GM12878 (cell line): ENCODE measurements at regions not wholly inside any gene's neighbourhood (a gene's known extent, or its start where the extent isn't known, plus 50 kb on each side); places are given as distances from the start of the nearest gene placed in this dataset.

ENCODE experiments used
- ATAC-seq: fragments of 200-7000 bp; cut with Tn5 transposase; 3 replicates; pipeline ENCODE4 v1.9.1; 2020; ENCODE audit warnings: mild to moderate bottlenecking, moderate library complexity
- BruUV-seq: library from RNA; stranded (reverse); fragments of 400-500 nt; replicated peaks from 2 replicates; lab custom pipeline; 2021; lab: Mats Ljungman, UMichigan
- CTCF ChIA-PET: fragments of 300-600 bp; sonication (Branson Sonifier 250); formaldehyde crosslinking; extraction: SDS; loops from one replicate; lab custom pipeline; 2021; ENCODE audit warnings: inconsistent platforms; lab: Yijun Ruan, JAX
- POLR2A ChIA-PET: fragments of 350-600 bp; formaldehyde crosslinking; extraction: SDS; loops from one replicate; lab custom pipeline; 2021; ENCODE audit warnings: inconsistent platforms; lab: Charles Lee
- RAD21 ChIA-PET: fragments of 300-600 bp; sonication (Branson Sonifier 250); formaldehyde crosslinking; loops from one replicate; lab custom pipeline; 2023; ENCODE audit warnings: antibody characterized with exemption; ENCODE audit not compliant: unreplicated experiment; lab: Charles Lee
- SMC1A ChIA-PET: fragments of 300-600 bp; sonication (Branson Sonifier 250); formaldehyde crosslinking; loops from one replicate; lab custom pipeline; 2023; ENCODE audit not compliant: unreplicated experiment, uncharacterized antibody; lab: Charles Lee
- DNase-seq: peaks from one replicate; pipeline ENCODE4 v3.0.0-alpha.2; 2011; ENCODE audit warnings: low read depth, low spot score
- FAIRE-seq: peaks from 3 replicates; lab custom pipeline; 2011; peaks lifted over from hg19 to GRCh38; lab: Jason Lieb, UNC
- H2AFZ ChIP-seq: 2 replicates; pipeline ENCODE4 v1.6.0; 2011; ENCODE audit warnings: low read depth, low read length, control low read depth; ENCODE audit not compliant: control insufficient read depth
- H3K27ac ChIP-seq: 2 replicates; pipeline ENCODE4 v1.5.1; 2011; ENCODE audit warnings: control low read depth; ENCODE audit not compliant: control insufficient read depth, insufficient read depth
- H3K27me3 ChIP-seq, 2 experiments: replicated peaks in 1 of 2; 2 replicates each; pipeline versions ENCODE4 v1.6.0 to v1.6.1; 2011; ENCODE audit warnings: low read length in 1 of 2; ENCODE audit not compliant: control insufficient read depth in 2 of 2, insufficient read depth in 2 of 2
- H3K36me3 ChIP-seq, 2 experiments: 2 replicates each; pipeline ENCODE4 v1.5.1; 2011; ENCODE audit warnings: low read length in 1 of 2; ENCODE audit not compliant: control insufficient read depth in 2 of 2, insufficient read depth in 2 of 2
- H3K4me1 ChIP-seq: 2 replicates; pipeline ENCODE4 v1.6.1; 2011; ENCODE audit warnings: mild to moderate bottlenecking, low read length, moderate library complexity, mixed read lengths; ENCODE audit not compliant: control insufficient read depth, insufficient read depth
- H3K4me2 ChIP-seq: 2 replicates; pipeline ENCODE4 v1.6.0; 2011; ENCODE audit warnings: control low read depth; ENCODE audit not compliant: control insufficient read depth, insufficient read depth
- H3K4me3 ChIP-seq: fragments of 200-600 bp; sonication (generic); 2 replicates; pipeline ENCODE4 v1.5.1; 2016
- H3K79me2 ChIP-seq: 2 replicates; pipeline ENCODE4 v1.6.0; 2011; ENCODE audit warnings: low read length; ENCODE audit not compliant: control insufficient read depth, insufficient read depth
- H3K9ac ChIP-seq: 2 replicates; pipeline ENCODE4 v1.8.0; 2011; ENCODE audit warnings: low read length, control low read depth, mixed read lengths; ENCODE audit not compliant: control insufficient read depth, insufficient read depth
- H3K9me3 ChIP-seq: replicated peaks from 3 replicates; pipeline ENCODE4 v1.5.1; 2011; ENCODE audit warnings: mild to moderate bottlenecking, low read length; ENCODE audit not compliant: control insufficient read depth, insufficient read depth
- H4K20me1 ChIP-seq: 2 replicates; pipeline ENCODE4 v1.6.0; 2011; ENCODE audit not compliant: control insufficient read depth, insufficient read depth
- ATF2 ChIP-seq: IDR thresholded peaks from 2 replicates; pipeline ENCODE4 v1.6.1; 2012; ENCODE audit warnings: low read length, inconsistent platforms
- BCL3 ChIP-seq: IDR thresholded peaks from 2 replicates; pipeline ENCODE4 v1.6.1; 2011; ENCODE audit warnings: borderline replicate concordance, low read depth, mild to moderate bottlenecking, moderate library complexity, low read length; ENCODE audit not compliant: insufficient read depth, poor library complexity, severe bottlenecking
- DPF2 ChIP-seq: fragments of 450-650 bp; IDR thresholded peaks from 2 replicates; pipeline ENCODE4 v1.6.1; 2017; ENCODE audit warnings: mild to moderate bottlenecking
- GABPA ChIP-seq: IDR thresholded peaks from 2 replicates; pipeline ENCODE4 v1.6.1; 2014; ENCODE audit warnings: antibody characterized with exemption, low read depth, mild to moderate bottlenecking, inconsistent platforms
- MTA2 ChIP-seq: fragments of 450-650 bp; IDR thresholded peaks from 2 replicates; pipeline ENCODE4 v1.6.1; 2016; ENCODE audit warnings: low read depth, mild to moderate bottlenecking, moderate library complexity
- MYC ChIP-seq: IDR thresholded peaks from 2 replicates; pipeline ENCODE4 v1.6.1; 2011; ENCODE audit warnings: mild to moderate bottlenecking, low read length, moderate library complexity, inconsistent platforms; ENCODE audit not compliant: insufficient read depth, insufficient replicate concordance, insufficient read length, severe bottlenecking
- NFIC ChIP-seq: IDR thresholded peaks from 2 replicates; pipeline ENCODE4 v1.6.1; 2012; ENCODE audit warnings: low read depth, mild to moderate bottlenecking, inconsistent platforms, low read length, moderate library complexity
- NFYA ChIP-seq: IDR thresholded peaks from 2 replicates; pipeline ENCODE4 v1.6.1; 2011; ENCODE audit warnings: low read depth, mild to moderate bottlenecking, low read length, improper control_type of control experiment, borderline replicate concordance
- NR2C1 ChIP-seq: fragments of 450-650 bp; IDR thresholded peaks from 2 replicates; pipeline ENCODE4 v1.6.1; 2017; ENCODE audit warnings: antibody characterized with exemption, mild to moderate bottlenecking, moderate library complexity
- NRF1 ChIP-seq: conservative IDR thresholded peaks from 2 replicates; pipeline ENCODE4 v1.6.1; 2011; ENCODE audit warnings: mild to moderate bottlenecking, low read depth, low read length, improper control_type of control experiment
- POLR2A ChIP-seq: IDR thresholded peaks from 2 replicates; pipeline ENCODE4 v1.6.1; 2011; ENCODE audit warnings: low read depth, mild to moderate bottlenecking, low read length
- RB1 ChIP-seq: fragments of 450-650 bp; formaldehyde crosslinking; IDR thresholded peaks from 2 replicates; pipeline ENCODE4 v1.6.1; 2017; ENCODE audit warnings: mild to moderate bottlenecking, borderline replicate concordance
- RELA ChIP-seq: fragments of 450-650 bp; IDR thresholded peaks from 2 replicates; pipeline ENCODE4 v1.8.0; 2014; ENCODE audit warnings: borderline replicate concordance; ENCODE audit not compliant: partially characterized antibody
- RUNX3 ChIP-seq: IDR thresholded peaks from 2 replicates; pipeline ENCODE4 v1.6.1; 2012; ENCODE audit warnings: low read length, inconsistent platforms
- SREBF1 ChIP-seq: IDR thresholded peaks from 2 replicates; pipeline ENCODE4 v1.6.1; 2012; ENCODE audit warnings: mild to moderate bottlenecking, low read length
- SREBF2 ChIP-seq: IDR thresholded peaks from 2 replicates; pipeline ENCODE4 v1.6.1; 2012; ENCODE audit warnings: mild to moderate bottlenecking, low read length
- SUZ12 ChIP-seq: fragments of 200-600 bp; sonication (generic); IDR thresholded peaks from one replicate; pipeline ENCODE4 v1.6.1; 2018; ENCODE audit warnings: antibody characterized with exemption, mild to moderate bottlenecking; ENCODE audit not compliant: unreplicated experiment
- ZBED1 ChIP-seq: IDR thresholded peaks from 2 replicates; pipeline ENCODE4 v1.6.1; 2016; ENCODE audit warnings: borderline replicate concordance
- WGBS: methylation state at CpG from one replicate; pipeline ENCODE4 v1.1.6; 2016; ENCODE audit warnings: low lambda C conversion rate; ENCODE audit not compliant: insufficient replicate concordance, insufficient coverage; ENCODE audit errors: missing lambda C conversion rate; 5-methylcytosine and 5-hydroxymethylcytosine counted together
- in situ Hi-C: fragments of 300-500 bp; cut with MboI; formaldehyde crosslinking; loops from 9 replicates; pipeline ENCODE4 v1.14.3; 2018; ENCODE audit warnings: mixed read lengths
- intact Hi-C: fragments of 100-400 bp; cut with micrococcal nuclease; formaldehyde crosslinking; loops from one replicate; pipeline ENCODE4 v1.14.2; 2022; ENCODE audit not compliant: unreplicated experiment

DNA sequence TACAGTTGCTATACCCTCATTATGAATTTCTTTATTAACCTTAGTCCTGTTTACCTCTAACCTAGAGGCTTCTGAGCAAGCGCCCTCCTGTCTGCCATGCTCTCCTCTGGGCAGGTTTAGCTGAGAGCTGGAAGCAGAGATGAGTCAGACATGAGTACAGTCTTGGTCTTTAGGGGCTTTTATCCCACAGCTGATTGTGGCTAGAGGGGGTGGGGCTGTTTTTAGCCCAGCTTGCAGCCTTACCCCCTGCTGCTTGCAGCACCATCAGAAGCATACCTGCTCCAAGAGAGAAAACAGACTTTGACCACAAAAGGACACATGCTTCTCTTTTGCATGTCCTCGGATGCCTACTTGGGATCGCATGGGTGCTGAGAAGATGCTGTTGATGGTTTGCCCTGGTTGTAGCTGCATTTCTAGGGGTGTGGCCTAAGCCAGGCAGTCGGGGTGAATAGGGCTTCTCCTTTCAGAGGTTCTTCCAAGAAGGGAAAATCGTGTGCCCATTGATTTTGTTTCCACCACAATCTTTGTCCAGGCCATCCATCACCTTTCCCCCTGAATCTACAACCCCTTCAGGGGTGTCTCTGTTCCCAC is 115.0 kb upstream of the LGALSL start (continued):
- no peak for TF ChIP-seq NFYA
- no peak for TF ChIP-seq MTA2
- no peak for TF ChIP-seq SREBF1
- no peak for TF ChIP-seq RB1
- no peak for TF ChIP-seq SUZ12
- TF ChIP-seq BCL3: no peak
- TF ChIP-seq ZBED1: no peak
- no peak for TF ChIP-seq NR2C1
- TF ChIP-seq RUNX3: peak; percentile 91
- no peak for TF ChIP-seq GABPA
- TF ChIP-seq RELA: no peak

DNA sequence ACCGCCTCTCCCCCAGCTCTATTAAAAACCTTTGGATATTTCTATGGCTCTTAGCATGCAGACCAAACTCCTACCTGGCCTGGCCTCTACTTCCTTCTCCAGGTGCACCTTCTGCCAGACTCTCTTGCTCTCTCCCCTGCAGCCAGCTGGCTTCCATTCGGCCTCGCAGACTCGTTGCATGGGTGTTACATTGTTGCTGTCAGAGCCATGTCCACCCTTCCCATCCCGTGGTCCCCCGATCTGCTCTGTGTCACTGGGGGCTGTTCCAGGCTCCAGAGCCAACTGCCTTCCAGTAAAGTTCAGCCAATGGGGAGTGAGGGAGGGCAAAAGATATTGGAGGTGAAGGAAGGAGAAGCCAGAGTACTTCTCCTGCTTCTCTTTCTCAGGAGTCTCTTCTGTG is 112.5 kb upstream of the LGALSL start:
- Histone ChIP-seq H4K20me1 (no peaks in the 10 kb centered on the region), H3K27ac (no peak overlapping the region), H2AFZ (no peak overlapping the region), H3K4me3 (no peak overlapping the region), H3K9ac (no peak overlapping the region), H3K36me3 (no peaks in the 10 kb centered on the region), H3K27me3 (no peaks in the 10 kb centered on the region), H3K9me3 (no peaks in the 10 kb centered on the region; the same call in 2 of the 3 replicates), H3K4me1 (no peaks in the 10 kb centered on the region; the same call in 1 of the 2 replicates), H3K4me2 (no peak overlapping the region), H3K79me2 (no peaks in the 10 kb centered on the region)
- SMC1A ChIA-PET: interaction anchor here (1.1 to 1.5 kb wide), 2 partner anchors 20 to 146 kb away, joined by 3 read pairs; no protein-coding TSS in a partner anchor
- ATAC-seq (no peak), FAIRE-seq (no peak), DNase-seq (no peak)
- BruUV-seq: no TSS peak
- 76% methylated on average over 6 of the region's 6 CpGs for WGBS
- intact Hi-C loops: no loop called here
- CTCF ChIA-PET: interaction anchor here (1.0 to 6.8 kb wide), 4 partner anchors 11 to 147 kb away, joined by 3 to 53 read pairs (median 4); no protein-coding TSS in a partner anchor
- in situ Hi-C loops: no loop called here
- RAD21 ChIA-PET: no interaction called here
- POLR2A ChIA-PET: no interaction called here
- TF ChIP-seq ATF2 (no peak), NFIC (no peak), SREBF2 (no peak), POLR2A (no peak), NRF1 (no peak), MYC (no peak), SREBF1 (no peak), DPF2 (no peak)
